ENCODE measurements at regions not wholly inside any gene's neighbourhood (a gene's known extent, or its start where the extent isn't known, plus 50 kb on each side); places are given as distances from the start of the nearest gene placed in this dataset.

DNA sequence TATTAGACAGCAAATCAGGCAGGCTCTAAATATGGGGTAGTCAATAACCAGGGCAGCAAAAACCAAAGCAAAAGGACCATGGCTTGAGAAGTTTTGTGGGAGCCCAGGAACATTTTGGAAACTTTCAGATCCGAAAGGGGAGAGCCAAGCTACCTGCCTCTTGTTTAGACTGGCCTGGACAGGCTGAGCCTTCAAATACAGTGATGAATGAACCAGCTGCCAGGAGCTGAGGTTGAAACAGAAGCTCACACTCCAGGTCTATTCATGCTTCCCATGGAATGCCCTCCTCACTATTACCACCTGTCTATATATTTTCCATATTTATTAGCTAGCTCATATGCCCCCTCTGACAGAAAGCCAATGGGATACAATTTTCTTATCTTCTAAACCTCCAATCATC is 150.8 kb upstream of the SLC44A1 start:
- TF ChIP-seq, protein P1, sequence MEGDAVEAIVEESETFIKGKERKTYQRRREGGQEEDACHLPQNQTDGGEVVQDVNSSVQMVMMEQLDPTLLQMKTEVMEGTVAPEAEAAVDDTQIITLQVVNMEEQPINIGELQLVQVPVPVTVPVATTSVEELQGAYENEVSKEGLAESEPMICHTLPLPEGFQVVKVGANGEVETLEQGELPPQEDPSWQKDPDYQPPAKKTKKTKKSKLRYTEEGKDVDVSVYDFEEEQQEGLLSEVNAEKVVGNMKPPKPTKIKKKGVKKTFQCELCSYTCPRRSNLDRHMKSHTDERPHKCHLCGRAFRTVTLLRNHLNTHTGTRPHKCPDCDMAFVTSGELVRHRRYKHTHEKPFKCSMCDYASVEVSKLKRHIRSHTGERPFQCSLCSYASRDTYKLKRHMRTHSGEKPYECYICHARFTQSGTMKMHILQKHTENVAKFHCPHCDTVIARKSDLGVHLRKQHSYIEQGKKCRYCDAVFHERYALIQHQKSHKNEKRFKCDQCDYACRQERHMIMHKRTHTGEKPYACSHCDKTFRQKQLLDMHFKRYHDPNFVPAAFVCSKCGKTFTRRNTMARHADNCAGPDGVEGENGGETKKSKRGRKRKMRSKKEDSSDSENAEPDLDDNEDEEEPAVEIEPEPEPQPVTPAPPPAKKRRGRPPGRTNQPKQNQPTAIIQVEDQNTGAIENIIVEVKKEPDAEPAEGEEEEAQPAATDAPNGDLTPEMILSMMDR (IDR thresholded peaks at IDR 0.05) = no peak
- no peak for TF ChIP-seq POLR2A (IDR thresholded peaks at IDR 0.05)
- Histone ChIP-seq H3K36me3 (no peaks in the 10 kb centered on the region), H3K27ac (no peak overlapping the region), H3K4me3 (no peak overlapping the region), H3K4me1 (no peaks in the 10 kb centered on the region), H3K9me3 (no peaks in the 10 kb centered on the region), H3K27me3 (no peaks in the 10 kb centered on the region)
- no peak for DNase-seq

- DNase-seq = no peak
- H3K4me3 ChIP-seq = no peak overlapping the region
- H3K9me3 ChIP-seq = no peaks in the 10 kb centered on the region
- H3K36me3 ChIP-seq = no peaks in the 10 kb centered on the region
- H3K27me3 ChIP-seq = no peaks in the 10 kb centered on the region
- TF ChIP-seq, protein P1 (IDR thresholded peaks at IDR 0.05) = no peak
- no peak for TF ChIP-seq POLR2A (IDR thresholded peaks at IDR 0.05)
- H3K27ac ChIP-seq = no peak overlapping the region
- H3K4me1 ChIP-seq = no peaks in the 10 kb centered on the region
Measured at GRCh38 chr9:105098370-105098769, 146.1 kb upstream of the SLC44A1 start.

DNA sequence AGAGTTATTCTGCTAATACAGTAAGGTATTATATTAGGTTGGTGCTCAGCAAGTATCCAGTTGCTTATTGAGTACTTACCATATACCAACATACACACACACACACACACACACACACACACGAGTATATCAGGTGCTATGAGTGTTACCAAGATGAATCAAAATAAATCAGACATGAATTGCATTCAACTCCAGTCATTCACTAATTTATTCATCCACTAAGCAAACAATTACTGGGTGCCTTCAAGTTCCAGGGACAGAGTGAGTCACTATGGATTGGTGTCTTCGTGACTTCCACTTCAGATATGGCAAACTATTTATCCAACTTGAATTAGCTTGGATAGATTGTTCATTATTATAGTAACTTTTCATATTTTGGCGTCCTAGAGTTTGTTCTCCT is 140.7 kb upstream of the SLC44A1 start:
- H3K4me1 ChIP-seq = no peaks in the 10 kb centered on the region
- no peak for DNase-seq
- no peak overlapping the region for H3K27ac ChIP-seq
- no peak for TF ChIP-seq POLR2A (IDR thresholded peaks at IDR 0.05)
- TF ChIP-seq, protein P1 (IDR thresholded peaks at IDR 0.05) = no peak
- no peak overlapping the region for H3K4me3 ChIP-seq
- H3K27me3 ChIP-seq = no peaks in the 10 kb centered on the region
- H3K36me3 ChIP-seq = no peaks in the 10 kb centered on the region
- no peaks in the 10 kb centered on the region for H3K9me3 ChIP-seq

DNA sequence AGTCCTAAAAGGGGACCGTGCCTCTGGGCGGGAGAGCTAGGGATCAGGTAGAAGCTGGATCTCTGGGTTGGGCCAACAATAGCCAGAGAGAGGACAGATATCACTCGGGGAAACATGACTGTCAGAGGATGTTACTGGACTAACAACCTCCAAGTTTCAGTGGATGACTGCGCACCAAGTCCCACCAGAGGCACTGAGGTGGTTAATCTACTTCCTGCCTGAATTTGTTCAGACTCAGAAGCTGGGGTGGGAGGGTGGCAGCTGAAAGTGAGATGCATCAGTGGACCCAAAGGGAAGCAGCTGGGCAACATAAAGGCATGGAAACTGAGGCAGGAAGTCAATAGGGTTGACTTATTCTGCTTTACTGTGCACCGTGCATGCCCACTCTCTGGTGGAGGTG is 130.1 kb upstream of the SLC44A1 start:
- DNase-seq = no peak
- Histone ChIP-seq H3K4me3 (no peak overlapping the region), H3K4me1 (no peaks in the 10 kb centered on the region), H3K9me3 (no peaks in the 10 kb centered on the region), H3K36me3 (no peaks in the 10 kb centered on the region), H3K27ac (no peak overlapping the region), H3K27me3 (no peaks in the 10 kb centered on the region)
- TF ChIP-seq, protein P1 (IDR thresholded peaks at IDR 0.05) = no peak
- TF ChIP-seq POLR2A (IDR thresholded peaks at IDR 0.05) = no peak

GRCh38 chr9:105114964-105115728 is 129.3 kb upstream of the SLC44A1 start:
- H3K4me1 ChIP-seq = no peaks in the 10 kb centered on the region
- H3K27ac ChIP-seq = no peak overlapping the region
- peak in 2 of 3 donors; percentile 59 to 77 for DNase-seq
- no peaks in the 10 kb centered on the region for H3K27me3 ChIP-seq
- H3K9me3 ChIP-seq = no peaks in the 10 kb centered on the region
- H3K36me3 ChIP-seq = no peaks in the 10 kb centered on the region
- no peak overlapping the region for H3K4me3 ChIP-seq
- no peak for TF ChIP-seq POLR2A (IDR thresholded peaks at IDR 0.05)
- TF ChIP-seq, protein P1 (IDR thresholded peaks at IDR 0.05) = no peak

Data from Peyer's patch (tissue), 4 donors.